HG03432 (cell line): ENCODE measurements at regions not wholly inside any gene's neighbourhood (a gene's known extent, or its start where the extent isn't known, plus 50 kb on each side); places are given as distances from the start of the nearest gene placed in this dataset.

ENCODE experiments used
- ATAC-seq: cut with Tn5 transposase; IDR thresholded peaks from one replicate; pipeline ENCODE4 v1.9.1; 2021; ENCODE audit warnings: mild to moderate bottlenecking, moderate library complexity; ENCODE audit not compliant: unreplicated experiment

DNA sequence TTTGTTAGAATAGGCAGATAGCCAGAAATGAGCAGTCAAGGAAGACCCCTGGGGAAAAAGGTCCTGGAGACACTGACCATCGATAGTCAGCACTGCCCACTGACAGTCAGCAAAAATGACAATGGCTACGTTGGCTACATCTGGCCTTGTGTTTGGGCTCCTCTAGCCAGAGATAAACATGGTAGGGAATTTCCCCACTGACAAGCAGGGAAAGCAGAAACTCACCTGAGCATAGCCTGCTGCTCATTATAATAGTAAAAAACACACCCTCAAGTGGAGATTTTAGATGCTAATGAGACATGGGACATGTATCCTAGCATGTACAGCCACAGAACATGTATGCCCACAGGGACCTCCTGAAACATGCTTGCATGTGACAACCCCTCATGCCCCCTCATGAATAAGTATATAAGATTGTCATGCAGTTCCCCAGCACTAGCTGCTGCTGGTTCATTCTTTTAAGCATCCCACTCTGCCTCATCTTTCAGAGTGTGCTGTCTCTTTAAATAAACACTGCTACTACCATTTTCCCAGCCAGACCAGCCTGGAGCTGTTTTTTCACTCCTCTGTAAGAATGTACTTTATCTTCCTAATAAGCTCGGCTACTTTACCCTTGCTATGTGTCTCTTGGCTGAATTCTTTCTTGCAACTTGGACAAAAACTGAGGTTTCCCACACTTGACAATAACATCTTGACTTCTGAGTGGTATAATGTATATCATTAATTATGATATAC lies 550.1 kb upstream of the CDH8 start:
- ATAC-seq = no peak

DNA sequence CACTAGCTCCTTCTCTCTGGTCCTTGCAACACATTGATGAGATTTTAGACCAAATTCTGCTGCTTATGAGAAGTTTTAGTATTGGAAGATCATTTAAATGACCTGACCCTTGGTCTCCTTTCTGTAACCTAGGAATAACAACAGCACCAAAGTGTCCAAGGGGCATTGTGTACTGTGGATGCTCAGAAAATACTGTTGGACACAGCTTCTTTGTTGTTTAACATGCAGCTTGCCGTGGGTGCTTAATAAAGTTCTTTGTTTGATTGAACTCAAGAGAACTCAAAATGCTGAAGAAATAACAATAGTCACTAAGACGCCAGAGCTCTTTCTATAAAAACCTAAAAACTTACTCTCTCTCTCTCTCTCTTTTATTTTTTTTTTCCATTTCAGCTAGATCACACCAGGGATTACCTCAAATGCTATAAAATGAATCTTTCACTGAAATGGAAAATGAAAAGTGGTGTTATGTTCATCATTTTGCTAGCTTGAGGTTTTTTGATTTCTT lies 548.9 kb upstream of the CDH8 start:
- no peak for ATAC-seq

DNA sequence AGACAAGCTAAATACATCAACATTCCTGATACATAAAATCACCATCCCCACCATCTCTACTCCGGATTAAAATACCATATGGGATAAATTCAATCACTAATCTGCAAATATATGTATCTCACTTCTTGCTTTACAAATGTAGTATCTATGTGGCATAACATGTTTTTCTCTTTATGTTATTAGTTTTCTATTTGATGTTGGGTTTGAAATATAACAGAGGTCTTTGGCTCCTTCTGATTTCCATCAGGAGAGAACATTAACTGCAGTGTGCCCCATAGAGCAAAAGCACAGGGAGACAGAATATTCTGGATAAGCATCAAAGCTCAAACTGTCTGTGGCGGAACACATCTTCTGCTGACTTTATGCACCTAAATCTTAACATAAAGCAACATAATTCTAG lies 547.2 kb upstream of the CDH8 start:
- ATAC-seq = no peak

DNA sequence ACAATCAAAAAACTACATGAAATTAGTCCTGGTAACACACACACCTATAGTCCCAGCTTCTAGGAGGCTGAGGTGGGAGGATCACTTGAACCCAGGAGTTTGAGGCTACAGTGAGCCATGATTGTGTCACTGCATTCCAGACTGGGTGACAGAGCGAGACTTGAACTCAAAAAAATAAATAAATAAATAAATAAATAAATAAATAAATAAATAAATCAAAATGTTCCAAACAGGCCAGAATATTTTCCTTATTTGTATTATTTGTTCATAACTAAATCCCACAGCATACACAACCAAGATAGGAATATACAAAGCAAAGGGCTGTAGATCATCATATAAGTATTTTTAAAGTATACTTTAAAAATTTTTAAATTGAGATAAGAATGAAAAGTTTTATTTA lies 537.2 kb upstream of the CDH8 start:
- ATAC-seq = no peak

DNA sequence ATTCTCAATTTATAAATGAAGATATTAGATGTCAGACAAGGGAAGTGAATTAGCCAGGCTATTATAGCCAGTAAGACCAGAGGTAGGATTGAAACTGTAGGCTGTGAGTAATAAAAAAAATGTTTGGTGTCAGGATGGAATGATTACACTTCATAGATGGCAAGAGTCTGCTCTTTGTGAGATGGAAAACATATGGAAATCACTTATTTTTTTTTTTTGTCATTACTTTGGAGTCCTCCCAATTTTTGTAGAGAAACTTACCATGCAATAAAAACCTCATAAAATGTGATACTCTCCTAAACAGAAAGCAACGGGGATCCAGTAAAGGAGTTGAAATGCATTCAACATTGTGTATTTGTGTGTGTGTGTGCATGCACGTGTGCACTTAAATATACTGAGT lies 532.7 kb upstream of the CDH8 start:
- ATAC-seq = no peak

DNA sequence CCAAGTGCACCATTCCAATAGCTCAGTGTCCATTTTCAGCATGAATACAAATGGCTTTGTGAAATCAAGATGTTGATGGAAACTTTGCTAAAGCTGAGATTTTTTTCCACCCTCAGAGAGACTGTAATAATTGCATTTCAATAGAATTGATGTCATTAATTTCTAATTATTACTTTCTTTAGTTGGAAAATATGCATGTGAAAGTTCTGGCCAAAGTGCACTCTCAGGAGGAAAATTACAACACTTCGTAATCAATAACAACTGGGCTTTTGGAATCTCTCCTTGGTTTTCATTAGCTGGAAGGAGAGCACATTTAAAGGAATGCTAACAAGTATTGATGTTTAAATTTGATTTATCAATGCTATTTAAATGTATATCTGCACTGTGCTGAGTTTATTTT lies 529.5 kb upstream of the CDH8 start:
- ATAC-seq = no peak

DNA sequence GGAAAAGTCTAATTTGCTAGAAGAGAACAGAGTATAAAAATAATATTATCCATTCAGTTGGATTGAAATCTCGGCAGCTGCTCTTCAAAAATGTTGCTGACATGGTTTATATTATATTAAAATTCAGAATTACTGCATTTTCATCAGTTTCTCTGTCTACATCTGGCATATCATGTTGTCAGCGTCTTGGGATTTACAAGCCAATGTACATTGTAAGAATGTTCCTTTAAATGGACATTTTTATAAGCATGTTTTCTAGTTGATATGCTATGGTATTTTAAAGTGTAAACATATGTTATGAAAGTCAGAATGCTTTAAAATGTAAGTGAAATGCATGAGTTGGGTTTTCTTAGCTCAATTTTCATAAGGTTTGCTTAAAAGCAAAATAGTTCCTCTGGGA lies 528.1 kb upstream of the CDH8 start:
- no peak for ATAC-seq

DNA sequence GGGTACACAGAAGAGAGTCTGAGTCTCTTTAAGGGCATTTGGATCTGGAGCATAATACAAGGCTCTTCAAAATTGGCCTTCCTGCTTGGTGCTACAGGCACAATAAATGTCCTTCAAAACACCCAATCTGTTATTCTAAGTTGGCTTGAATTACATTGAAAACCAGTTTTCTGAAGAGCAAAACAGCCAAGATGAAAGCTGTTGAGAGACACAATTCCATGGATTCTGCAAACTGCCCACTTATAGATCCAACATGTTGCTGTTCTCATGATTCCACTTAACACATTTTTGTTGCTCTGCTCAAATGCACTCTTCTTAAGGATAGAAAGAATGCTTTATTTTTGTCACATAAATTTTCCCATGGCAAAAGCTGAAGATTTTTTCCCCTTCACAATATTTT lies 525.9 kb upstream of the CDH8 start:
- no peak for ATAC-seq

DNA sequence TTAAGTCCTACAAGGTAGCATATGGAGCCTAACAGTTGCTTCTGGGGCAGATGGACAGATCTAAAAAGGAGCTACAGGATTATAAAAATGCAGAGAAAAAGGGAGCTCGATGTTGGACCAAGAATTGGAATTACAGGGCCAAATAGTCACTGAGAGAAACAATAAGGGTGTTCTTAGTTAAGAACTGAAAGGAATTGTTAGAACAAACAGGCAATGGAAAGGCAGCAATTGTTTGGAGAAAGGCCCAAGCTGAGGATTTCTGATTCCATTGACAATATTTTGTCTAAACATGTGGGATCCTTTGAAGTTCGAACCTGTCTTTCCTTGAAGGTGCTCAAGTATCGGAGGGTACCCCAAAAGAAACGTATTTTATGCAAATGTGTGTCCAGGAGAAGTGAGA lies 513.6 kb upstream of the CDH8 start:
- ATAC-seq = no peak

DNA sequence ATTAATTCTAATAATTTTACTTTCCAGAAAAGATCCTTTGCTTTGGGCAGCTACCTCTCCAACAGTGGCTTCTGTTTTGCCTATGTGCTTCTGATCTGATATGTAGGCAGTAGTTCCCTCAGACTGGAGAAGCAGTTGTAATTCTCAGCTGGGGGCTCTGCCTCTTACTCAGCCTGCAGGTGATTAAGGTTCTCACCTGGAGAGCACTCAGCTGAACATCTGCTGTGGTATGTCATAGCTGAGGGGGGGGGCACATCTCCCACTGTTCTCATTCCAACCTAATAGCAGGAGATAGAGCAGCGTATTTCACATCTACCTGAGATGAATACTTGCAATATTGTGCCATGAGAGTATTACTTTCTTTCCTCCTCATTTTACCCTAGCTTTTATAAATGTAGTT lies 511.9 kb upstream of the CDH8 start:
- ATAC-seq = no peak

DNA sequence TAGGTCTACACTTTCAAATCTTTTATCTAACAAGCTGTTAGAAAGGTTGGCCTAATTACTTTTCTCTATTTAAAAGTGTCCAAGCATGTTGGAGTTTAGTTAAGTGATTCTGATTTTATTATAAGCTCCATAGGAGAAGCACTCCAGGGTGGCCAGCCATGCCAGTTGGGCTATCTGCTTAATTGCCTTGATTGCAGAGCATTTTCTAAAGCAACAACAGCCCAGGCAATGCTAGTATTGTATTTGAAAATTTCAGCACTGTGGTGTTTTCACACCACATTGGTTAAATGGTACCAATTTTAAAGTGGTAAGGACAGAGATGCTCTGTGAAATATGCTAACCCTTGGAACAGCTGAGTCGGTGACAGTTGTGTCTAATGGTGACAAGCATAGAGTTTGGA lies 510.5 kb upstream of the CDH8 start:
- no peak for ATAC-seq

DNA sequence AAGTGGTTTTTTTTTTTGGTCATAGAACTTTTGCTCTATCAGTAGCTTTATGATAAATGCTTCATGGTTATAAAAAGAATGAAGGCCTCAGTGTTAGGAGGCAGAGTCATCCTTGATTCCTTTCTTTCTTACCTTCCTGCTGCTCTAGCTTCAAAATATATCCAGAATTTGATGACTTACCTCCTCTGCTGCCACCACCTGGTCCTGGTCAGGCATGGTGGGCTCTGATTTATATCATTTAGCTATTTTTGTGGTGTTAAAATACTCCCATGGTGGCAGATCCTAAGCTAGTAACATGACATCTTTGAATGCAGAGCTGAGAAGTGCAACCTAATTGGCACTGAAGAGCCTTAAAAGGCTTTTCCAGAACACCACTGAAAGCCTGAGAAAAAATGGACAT lies 508.8 kb upstream of the CDH8 start:
- ATAC-seq = no peak

DNA sequence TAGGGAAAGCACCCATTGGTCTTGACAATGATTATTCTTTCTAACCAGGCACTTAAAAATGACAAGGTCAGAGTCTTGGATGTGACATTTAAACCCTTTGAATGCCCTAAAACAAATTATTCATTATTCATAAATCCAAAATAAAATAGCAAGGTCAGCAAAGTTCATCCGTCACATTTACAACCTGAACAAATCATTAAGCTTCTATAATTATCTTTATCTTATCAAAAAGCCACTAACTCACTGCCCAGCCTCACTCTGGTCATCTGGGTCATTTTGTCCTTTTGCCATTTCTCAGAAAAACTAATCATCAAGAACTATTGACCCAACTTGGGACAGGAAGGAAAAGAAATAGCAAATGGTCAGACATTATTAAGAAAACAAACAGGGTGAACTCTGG lies 507.3 kb upstream of the CDH8 start:
- ATAC-seq = no peak

DNA sequence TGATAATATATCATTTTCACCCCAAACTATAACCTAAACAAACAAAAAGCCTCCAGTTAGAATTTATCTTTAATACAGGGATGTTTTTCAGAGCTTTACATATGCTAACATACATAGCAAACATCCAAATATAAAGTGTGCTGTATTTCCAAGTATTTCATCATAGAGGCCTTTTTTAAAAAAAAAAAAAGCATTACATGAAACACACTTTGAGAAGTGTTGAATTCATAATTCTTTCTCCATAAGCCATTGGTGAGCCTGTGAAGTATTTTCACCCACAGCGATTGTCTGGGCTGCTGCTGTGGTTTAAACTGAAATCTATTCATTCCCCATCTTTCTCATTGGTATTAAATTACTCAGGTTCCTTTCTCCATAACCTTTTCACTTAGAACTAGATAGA lies 503.4 kb upstream of the CDH8 start:
- no peak for ATAC-seq

DNA sequence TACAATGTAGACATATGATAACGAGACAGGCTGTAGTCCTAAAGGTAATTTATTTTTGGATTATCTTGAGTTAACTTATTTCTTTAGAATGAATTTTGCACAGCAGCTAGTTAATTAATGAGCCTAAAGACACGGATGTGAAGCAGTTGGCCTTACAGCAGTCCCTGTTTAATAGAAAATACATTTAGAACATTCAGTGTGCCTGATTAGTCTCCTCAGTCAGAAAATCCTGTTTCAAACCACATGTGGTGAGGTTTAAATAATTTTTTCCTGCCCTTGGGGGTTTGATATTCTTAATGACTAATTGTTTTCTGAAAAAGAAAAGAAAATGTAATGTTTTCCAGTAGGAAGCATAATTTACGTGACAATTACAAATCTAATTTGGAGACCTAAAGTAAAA lies 494.2 kb upstream of the CDH8 start:
- ATAC-seq = no peak

DNA sequence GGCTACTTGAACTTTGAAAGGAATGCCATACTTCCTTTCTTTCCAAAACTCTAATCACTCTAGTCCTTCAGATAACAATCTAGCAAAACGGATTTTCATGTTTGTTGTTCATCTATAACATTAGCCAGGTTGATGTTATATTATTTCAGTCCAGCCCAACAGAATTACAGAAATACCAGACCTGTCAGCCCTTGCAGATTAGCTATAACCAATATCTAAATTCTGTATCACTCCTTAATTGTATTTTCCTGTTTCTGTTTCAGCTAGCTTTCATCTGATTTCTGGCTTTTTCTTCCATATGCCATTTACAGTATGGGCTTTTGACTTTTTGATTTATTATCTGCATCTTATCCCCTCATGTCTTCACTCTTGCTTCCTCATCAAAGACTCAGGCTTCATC lies 479.8 kb upstream of the CDH8 start:
- ATAC-seq = no peak

DNA sequence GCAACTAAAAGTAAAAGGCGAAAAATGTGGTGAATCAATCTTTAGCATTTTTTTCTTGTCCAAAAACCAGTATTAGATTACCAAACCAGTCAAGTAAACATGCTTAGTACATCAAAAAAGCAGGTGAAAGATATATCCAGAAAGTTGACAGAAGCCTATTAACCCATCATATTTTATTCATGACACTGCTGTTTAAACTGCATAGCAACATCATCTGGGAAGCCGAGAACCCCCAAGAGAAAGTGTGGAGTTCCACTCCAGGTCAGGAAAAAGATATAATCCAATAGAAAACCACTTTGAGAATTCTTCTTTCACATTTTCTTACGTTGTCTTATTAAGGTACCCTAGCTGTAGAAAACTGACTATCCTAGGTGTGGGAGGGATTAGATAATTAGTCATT lies 466.8 kb upstream of the CDH8 start:
- no peak for ATAC-seq

DNA sequence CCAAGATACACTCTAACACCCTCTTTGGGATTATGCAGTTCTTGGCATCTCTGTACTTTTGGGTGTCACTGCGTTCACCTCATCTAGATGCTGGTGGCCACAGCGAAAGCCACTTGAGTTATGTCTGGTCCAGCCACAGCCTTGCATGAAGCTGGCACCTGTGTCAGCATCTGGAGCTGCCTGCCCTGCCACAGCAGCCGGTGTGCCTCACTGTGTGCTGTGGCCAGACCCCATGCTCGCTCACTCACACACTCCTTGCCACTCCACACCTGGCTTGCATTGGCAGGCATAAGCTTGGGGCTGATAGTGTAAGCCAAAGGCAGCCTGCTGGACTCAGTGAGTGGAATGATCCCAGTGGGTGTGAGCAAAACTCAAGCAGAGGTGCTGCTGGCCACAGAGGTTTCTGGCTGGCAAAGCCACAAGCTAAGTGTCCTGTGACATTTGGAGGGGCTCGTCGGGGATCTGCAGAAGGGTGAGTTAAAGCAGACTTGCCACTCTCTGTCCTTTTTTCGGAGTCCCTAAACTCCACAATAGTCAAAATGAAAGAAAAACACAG lies 442.7 kb upstream of the CDH8 start:
- ATAC-seq = no peak

DNA sequence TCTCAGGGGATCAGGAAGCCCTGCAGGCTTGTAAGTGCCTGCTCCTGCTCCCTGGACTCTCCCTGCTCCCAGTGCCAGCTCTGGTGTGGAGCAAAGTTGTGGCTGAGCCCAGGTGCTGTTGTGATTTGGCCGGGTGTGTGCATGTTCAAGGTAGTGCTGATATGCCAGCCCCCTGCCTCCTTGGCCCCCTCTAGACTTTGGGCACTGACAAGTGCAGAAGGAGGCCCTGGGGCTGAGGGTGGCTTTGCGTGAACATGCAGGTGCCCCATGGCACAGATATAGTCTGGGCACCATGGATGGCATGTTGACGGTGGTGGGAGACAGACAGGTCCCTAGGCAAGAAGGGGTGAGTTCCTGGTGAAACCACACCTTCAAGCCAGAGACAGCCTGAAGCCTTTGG lies 441.6 kb upstream of the CDH8 start:
- ATAC-seq = no peak

DNA sequence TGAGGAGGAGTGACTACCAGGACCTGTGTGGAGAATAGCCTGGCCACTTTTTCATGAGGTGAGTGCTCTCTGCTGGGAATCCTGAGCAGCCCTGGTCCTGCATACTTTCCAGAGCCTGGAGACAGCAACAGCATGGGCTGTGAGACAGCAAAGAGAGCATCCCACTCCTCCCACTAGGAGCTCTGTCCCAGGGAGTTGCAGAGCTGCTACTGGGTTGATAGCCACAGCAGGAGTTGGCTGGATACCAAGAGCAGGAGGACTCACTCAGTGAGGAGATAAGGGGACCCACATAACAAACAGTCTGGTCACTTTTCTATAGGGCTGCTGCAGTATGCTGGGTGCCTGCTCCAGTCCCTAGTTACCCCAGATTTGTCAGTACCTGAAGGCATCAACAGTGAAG lies 439.3 kb upstream of the CDH8 start:
- ATAC-seq = no peak

DNA sequence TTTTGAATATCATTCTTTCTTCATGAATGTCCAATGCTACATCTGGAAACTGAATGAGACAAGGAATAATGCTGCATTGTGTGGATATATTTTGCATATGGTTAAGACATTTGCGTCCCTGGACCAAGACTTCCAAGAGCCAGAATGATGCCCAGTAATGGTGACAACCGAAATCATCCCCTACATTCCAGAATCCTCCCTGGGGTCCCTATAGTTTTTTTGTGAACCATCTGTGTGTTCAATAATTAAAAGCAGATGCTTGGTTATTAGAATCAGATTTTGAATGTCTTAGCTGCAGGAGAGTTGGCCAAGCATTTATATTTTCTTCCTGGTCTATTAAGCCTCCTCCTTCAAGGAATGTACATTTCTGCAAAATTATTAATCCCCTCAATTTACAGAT lies 426.7 kb upstream of the CDH8 start:
- no peak for ATAC-seq

DNA sequence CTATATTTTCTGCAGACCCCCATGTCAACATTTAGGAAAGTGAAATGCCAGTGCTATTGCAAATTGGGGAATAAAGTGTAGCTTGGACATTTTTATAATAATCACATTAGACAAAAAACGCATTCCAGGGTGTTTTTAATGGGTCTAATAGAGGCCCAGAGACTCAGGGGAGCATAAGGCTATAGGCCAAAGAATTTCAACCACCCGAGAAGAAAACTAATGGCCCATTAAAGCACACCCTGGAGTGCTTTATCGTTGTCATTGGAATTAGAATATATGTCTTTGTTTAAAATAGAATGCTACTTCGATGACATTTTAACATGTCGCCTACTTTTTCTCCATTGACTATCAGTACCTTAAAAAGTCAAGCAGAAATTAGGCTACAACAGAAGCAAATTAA lies 414.1 kb upstream of the CDH8 start:
- ATAC-seq = no peak

DNA sequence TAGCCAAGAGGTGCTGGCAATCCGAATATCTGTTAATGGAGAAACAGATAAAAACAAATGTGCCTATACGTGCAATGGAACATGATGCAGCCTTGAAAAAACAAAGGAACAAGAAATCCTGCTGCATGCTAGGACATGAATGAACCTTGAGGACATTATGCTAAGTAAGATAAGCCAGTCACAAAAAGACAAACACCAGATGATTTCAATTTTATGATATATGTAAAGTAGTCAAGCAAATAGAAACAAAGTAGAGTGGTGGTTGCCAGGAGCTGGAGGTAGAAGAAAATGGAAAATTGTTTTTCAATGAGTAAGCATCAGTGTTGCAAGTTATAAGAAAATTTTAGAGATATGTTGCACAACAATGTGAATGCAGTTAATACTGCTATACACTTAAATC lies 409.7 kb upstream of the CDH8 start:
- ATAC-seq = no peak
